ENCODE measurements at regions not wholly inside any gene's neighbourhood (a gene's known extent, or its start where the extent isn't known, plus 50 kb on each side); places are given as distances from the start of the nearest gene placed in this dataset.
"Not testable (repeated sequence)": the region's sequence is repeated elsewhere in the genome, so short reads cannot be mapped to it uniquely, and the experiment has no call there.

DNA sequence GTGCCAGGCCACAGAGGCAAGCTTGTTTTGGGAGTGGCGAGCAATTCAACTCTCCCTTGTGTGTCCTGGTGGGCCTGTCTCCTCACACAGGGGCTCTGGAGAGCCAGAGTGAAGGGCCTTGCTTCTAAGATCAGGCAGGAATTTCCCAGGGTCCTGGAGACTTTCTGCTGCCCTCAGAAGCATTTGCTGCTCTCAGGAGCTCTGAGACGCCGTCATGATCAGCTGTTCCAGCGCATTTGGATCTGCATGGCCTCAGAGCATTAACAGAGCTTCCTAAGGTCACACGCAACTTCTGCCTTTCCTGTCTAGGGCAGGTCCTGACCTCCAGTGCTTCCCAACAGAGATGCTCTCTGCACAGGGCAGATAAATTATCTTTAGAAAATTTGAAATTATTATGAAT, 52.2 kb upstream of the C10orf90 start:
- DNase-seq (ENCODE audit: low read depth): no peak

DNA sequence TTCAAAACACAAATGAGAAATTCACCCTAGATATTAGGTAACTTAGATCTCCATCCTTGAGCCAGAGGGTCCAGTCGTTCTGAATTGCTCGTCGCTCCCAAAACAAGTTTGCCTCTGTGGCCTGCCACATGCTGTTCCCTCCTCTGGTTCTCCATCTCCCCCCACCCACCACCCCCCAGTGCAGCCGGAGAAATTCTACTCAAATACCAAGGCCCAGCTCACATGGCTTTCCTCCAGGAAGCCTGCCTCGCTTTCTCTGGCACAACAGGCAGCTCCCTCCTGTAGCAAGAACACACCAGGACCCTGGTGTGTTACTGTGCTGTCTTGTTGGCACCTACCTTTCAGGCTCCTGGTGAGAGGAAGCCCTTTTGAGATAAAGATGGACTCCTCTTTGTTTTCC, 52.7 kb upstream of the C10orf90 start:
- DNase-seq (ENCODE audit: low read depth): no peak

DNA sequence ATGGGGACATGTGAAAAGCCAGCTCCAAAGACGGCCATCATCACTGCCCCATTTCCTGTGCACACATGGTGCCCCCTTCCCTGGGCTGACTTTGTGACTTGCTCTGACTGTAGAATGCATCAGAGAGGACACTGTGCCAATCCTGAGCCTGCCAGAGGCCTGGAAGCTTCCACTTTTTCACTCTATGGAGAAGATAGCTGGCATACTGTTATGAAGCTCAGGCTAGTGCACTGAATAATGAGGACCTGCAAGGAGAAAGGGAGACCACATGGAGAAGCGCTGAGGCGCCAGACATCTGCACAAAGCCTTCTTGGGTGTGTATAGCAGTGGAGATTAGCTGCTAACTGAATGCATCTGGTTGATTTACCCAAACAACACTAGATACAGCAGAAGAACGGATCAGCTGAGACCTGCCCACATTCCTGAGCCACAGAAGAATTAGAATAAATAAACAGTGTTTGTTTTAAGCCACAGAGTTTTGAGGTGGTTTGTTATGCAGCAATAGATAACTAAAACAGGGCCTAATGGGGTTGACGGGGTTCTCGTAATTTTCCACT, 58.9 kb upstream of the C10orf90 start:
- no peak for DNase-seq (ENCODE audit: low read depth)

DNA sequence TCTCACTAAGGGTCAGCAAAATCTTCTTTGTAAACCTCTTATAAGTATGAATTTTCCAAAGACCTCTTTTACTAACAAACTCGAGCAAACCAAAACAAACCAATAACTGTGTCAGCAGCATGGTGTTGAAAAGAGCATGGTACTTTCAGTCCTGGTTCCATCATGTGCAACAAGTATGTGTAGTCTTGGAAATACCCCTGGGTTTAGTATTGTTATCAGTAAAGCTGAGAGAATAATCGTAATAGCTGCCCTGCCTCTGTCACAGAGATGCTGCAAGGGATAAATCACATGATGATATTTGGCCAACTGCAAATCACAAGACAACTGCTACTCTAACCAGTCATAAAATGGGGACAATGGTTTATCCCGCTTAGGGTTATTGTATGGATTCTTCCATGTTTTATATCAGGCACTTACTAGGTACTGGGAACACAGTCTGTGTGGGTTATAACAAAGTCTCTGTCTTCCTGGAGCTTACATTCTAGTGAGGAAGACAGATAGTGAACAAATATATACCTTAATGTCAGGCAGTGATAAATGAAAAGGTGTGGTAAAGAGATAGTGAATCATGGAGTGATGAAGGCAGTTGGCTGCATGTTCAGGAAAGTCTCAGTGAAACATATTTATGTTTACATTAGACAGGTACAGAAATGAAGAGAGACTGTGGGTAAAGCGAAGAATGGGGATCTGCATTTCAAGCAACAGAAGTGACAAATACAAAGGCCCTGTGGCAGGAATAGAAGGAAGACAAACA, 60.5 kb upstream of the C10orf90 start:
- DNase-seq (ENCODE audit: low read depth): no peak

DNA sequence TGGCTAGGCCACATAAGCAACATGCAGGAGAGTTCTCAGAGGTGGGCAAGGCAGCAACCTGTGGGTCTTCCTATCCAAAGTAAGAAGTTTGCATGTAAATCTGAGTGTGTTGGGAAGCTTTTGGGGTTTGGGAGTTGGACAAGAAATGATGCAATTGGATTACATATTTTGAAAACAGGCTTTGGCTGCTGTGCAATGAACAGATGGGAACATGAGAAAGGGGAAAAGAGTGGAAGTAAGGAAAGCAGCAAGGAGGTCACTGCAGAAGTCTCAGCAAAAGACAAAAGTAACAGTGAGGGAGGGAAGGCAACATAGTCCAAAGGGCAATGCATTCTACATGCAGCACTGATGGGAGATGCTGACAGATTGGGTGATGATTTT, 61.1 kb upstream of the C10orf90 start:
- DNase-seq (ENCODE audit: low read depth): no peak

DNA sequence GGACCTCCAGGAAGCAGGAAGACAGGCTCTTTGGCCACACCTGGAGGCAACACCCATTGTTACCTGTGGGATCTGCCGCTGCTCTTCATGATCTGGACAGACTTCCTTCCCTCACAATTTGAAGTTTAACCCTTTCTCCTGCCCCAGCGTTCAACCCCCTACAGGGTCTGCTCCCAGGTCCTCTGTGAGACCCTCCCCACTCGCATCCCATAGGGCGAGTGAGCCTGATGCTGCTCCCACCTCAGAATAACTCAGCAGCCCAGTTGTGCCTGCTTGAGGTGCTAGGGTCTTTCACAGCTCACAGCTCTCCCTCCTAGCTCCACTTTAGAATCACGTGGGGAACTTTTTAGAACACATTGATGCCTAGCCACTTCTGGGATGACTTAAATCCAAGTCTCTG, 61.8 kb upstream of the C10orf90 start:
- DNase-seq (ENCODE audit: low read depth): no peak

DNA sequence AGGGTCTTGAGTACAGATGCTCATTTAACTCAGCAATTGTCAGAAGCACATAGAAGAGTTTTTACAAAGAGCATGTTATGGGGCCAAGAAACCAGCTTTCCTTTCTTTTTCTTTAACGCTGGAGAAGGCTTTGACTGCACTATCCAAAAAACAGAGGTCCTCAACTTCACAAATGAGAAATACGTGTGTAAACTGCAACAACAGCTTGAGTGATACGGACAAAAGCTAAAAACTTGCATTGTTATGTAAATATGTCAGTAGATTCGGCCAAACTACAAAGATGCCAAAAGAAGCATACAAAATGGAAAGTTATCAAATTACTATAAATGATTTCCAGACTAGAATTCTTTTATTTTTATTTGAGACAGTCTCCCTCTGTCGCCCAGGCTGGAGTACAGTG, 62.4 kb upstream of the C10orf90 start:
- no peak for DNase-seq (ENCODE audit: low read depth)

DNA sequence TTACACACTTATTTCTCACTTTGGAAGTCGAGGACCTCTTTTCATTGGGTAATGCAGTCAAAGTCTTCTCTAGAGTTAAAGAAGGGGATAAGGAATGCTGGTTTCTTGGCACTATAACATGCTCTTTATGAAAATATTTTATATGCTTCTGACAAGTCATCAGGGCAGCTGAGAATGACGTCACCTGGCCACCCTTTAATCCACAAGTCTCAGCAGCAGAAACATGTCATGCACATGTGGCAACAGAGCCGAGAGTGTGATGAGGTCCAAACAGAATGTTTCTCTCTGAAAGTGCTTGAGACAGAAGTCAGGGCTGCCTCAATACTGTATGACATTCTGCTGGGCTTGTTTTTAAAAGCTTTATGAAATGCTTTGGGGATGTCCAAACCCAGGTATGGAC, 63.5 kb upstream of the C10orf90 start:
- no peak for DNase-seq (ENCODE audit: low read depth)

DNA sequence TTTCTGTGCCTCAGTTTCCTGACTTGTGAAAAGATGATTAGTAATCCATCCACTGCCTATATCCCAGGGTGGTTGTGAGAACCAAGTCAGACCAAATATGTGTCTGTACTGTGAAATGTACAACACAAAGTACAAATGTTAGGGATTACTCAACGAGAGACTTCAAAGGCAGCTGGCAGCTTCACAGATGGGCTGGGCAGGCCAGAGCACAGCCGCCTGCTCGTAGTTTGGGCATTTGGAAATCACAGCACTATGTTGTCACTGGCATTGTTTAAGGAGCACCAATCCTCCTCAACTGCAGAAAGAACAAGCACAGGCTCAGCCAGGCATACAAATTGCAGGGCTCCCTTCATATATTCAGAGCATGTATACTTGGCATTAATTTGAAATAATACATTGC, 64.5 kb upstream of the C10orf90 start:
- no peak for DNase-seq (ENCODE audit: low read depth)

DNA sequence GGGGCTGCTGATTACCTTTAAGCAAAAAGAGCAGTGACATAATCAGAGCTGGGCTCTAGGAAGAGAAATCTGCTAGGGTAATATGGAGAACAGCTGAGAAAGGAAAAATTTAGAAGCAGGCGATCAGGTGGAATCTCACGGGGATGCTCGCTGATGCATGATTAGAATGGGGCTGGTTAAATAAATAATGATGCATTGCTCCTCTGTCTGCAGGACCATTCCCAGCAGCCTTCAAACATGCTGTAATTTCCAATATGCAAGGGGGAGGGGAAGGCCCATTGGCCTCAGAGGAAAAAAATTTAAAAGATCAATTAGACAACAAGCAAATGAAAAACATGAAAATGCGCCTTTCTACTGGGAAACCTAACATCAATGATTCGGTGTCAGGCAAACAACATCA, 65.6 kb upstream of the C10orf90 start:
- DNase-seq (ENCODE audit: low read depth): no peak

DNA sequence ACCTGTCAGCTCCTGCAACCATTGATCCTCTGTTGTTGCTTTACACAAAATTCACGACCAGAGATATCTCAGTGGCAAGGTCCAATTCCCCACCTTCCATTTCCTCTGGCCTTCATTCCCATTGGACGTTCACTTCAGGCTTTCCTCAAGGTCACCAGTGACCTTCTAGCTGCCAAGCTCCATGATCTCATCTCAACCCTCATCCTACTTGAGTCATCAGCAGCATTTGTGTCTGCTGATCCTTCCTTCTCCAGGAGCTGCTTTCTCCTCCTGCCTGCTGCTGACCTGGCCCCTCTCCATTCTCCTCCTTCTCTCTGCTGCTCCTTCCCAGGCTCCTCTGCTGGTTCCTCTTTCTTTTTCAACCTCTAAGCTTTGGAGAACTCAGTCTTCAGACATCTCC, 66.2 kb upstream of the C10orf90 start:
- no peak for DNase-seq (ENCODE audit: low read depth)

DNA sequence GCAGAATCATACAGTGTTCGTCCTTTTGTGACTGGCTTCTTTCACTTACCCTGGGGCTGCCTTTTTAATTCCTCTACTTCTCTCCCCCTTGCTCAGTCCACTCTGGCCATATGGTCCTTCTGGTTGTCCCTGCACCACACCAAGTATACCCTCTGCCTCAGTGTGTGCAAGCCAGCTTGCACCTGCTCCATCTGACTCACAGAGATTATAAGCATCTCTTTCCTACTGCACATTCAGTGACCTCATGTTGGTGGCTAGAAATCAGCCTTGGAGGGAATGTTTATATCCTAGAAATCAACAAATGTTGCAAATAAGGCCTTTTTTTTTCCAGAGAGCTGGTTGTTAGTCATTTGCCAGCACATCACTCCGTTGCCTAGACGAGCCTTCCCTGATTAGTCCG, 67.5 kb upstream of the C10orf90 start:
- no peak for DNase-seq (ENCODE audit: low read depth)

DNA sequence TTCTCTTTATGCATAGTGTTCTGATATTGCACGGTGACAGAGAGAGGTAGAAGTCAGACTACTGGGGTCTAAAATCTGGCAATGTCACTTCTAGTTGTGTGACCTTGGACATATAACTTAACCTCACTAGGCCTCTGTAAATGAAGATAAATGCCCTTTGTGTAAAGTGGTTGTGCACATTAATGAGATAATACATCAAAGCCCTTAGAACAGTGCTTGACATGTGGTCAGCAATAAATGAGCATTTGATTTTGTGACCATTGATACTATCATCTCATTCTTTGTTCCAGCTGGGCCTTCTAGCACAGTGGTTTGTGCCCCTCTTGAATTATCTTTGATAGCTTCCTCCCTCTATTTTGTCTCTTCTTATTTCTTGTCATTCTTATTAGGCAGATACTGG, 74.1 kb upstream of the C10orf90 start:
- DNase-seq (ENCODE audit: low read depth): no peak

DNA sequence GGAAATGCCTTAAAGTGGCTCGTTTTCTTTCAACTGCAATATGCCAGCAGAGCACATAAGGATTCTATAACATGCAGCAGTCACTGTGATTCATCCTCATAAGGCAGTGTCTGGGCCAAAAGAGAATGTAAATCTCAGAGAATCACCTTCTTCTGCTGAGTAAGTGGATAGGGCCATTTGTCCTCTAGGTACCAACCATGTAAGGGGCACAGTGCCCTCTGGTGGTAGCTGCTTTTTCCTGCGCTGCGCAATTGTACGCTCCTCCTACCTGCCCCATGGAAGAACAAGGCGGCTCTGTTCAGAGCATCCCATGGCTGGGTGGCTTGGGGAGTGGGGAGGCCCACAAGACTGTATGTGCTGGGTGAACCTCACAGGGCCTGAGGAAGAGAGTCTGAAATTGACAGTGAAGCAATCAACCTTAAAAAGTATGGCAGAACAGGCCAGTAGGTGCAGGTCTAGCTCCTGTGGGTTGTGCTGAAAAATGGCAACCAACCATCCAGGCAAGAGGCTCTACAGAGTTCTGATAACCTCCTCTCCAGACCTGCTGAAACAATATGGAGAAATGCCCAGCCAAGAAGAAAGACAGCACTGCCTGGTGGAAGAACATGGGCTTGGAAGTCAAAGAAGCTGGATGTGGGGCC, 78.6 kb upstream of the C10orf90 start:
- peak; percentile 14 for DNase-seq (ENCODE audit: low read depth)

DNA sequence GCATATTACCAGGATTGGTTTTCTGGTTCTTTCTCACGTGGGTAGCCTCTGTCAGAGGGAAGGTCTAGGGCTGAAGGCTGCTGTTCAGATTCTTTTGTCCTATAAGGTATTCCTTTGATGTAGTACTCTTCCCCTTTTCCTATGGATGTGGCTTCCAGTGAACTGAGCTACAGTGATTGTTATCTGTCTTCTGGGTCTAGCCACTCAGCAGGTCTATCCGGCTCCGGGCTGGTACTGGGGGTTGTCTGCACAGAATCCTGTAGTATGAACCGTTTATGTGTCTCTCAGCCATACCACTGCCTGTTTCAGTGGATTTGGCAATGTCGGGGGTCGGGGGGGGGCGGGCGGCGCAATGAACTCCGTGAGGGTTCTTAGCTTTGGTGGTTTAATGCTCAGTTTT, 84.5 kb upstream of the C10orf90 start:
- no peak for DNase-seq (ENCODE audit: low read depth)

DNA sequence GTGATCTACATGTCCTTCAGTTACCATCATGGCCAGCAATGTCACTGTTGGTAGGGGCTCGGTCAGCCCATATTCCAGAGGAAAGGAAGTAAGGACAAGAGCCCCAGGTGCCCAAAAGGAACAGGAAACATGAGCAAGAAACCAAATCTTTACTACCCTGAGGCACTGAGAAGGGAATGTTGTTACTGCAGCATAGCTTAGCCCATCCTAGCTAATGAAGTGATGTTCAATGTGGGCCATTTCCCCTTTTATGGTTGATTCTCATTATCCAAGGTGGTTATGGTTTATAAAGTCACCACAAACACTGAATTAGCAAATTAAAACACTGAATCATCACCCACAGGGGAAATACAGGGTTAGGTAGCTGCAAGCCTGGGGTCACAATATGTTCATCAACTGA, 88.4 kb upstream of the C10orf90 start:
- DNase-seq (ENCODE audit: low read depth): no peak

DNA sequence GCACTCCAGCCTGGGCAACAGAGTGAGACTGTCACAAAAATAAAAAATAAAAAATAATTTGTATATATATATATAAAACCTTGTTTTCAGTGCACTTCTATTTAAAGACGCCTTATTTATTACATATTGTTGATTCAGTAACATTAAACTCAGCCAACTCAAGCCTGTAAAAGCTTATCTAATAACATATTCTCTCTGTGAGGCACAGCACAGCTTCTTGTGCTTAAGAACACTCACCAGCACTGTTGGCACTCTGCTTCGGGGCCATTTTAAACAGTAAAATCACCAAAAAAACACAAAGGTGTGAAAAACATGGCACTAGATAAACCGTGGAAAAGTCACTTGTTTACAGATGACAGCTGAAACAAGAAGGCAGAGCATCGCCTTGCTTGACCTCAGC, 89.0 kb upstream of the C10orf90 start:
- DNase-seq (ENCODE audit: low read depth): no peak

DNA sequence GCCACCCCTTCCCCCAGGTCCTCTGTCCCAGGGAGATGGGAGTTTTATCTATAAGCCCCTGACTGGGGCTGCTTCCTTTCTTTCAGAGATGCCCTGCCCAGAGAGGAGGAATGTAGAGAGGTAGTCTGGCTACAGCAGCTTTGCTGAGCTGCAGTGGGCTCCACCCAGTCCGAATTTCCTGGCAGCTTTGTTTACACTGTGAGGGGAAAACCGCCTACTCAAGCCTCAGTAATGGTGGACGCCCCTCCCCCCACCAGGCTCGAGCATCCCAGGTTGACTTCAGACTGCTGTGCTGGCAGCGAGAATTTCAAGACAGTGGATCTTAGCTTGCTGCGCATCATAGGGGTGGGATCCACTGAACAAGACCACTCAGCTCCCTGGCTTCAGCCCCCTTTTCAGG, 96.2 kb upstream of the C10orf90 start:
- not testable (repeated sequence) for DNase-seq (ENCODE audit: low read depth)

DNA sequence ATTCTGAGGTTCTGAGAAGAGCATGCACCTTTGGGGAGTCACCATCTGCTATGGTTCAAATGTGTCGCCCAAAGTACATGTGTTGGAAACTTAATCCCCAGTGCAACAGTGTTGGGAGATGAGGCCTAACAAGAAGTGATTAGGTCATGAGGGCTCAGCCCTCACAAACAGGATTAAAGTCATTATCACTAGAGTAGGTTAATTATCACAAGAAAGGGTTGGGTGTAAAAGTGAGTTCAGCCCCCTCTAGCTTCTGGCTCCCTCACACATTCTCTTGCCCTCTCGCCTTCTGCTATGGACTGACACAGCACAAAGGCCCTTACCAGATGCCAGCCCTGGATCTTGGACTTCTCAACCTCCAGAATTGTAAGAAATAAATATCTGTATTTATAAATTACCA, 100.3 kb upstream of the C10orf90 start:
- DNase-seq (ENCODE audit: low read depth): no peak

DNA sequence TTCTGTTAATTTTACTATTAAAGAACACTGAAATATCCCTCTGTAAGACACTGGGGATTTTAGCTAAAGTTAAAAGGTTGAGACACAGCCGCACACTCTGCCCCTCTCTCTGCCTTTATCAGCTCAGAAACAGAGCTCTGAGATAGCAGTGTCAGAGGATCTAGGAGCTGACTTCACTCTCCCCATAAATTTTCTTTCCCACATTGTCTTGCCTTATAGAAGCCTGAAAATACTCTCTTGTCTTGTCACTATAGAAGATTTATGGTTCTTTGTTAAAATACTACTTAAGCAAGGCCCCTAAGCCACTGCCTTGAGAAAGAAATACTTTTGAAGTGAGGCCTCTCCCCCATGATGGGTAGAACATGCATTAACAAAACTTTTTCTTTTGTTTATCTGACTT, 105.7 kb upstream of the C10orf90 start:
- no peak for DNase-seq (ENCODE audit: low read depth)

DNA sequence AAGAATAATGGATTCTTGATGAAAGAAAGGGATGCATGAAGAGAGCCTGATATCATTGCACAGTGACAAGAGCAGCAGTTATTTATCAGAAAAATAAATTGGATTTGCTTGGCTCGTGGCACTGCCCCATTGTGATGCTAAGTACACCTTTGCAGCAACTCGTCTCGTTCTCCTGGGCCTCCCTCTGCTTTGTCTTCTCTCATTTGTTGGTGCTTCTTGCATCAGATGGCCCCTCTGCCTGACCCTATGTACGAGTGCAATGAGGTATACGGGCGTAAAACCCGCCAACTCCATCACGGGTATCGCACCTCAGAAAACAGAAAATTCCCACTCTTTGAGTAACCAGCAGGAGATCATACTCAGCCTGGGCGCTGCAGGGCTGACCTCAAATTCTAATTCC, 107.2 kb upstream of the C10orf90 start:
- no peak for DNase-seq (ENCODE audit: low read depth)

DNA sequence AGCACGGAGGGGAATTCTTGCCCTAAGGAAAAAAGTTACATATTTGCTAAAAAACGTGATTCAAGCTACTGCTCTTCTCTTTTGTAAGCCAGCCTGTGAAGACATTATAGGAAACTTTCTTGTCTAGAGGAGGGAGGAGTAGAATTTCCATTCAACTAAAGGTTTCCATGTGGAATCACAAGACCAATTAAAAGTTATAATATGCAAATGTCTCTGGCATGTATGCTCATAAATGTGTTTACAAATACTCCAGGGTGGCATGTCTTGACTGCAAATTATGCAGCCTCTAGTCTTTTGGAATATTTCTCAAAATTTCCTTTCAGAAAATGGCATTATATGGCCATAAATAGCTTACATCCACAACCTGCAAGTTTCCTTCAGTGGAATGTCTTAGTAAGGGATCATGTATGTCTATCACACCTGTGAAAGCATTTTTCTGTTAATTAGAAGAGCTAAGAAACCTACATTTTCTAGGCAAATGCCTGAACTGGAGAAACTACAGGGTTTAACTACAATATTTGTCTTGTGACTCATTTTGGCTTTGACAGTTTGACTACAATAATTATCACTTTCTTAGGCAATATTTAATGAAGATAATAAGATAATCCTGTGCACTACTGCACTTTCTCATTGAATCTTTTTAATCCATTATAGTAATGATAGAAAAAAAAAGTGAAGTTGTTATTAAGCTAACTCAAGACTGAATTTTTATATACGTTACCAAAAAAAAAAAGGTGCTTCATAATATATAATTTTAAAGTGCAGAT, 111.1 kb upstream of the C10orf90 start:
- no peak for DNase-seq (ENCODE audit: low read depth)

All from HS-27A (cell line).